H9 (cell line): ENCODE measurements at regions not wholly inside any gene's neighbourhood (a gene's known extent, or its start where the extent isn't known, plus 50 kb on each side); places are given as distances from the start of the nearest gene placed in this dataset.
"Not testable (repeated sequence)": the region's sequence is repeated elsewhere in the genome, so short reads cannot be mapped to it uniquely, and the experiment has no call there.

Source experiments
- DNase-seq: peaks from one replicate; pipeline ENCODE4 v3.0.0-alpha.2; 2017
- H2AFZ ChIP-seq: one replicate; pipeline ENCODE4 v1.6.1; 2013; ENCODE audit warnings: mild to moderate bottlenecking, low read length, control low read depth, moderate library complexity
- H2AK5ac ChIP-seq: 2 replicates; pipeline ENCODE4 v1.6.1; 2013; ENCODE audit warnings: low read length, control low read depth, mixed read lengths; ENCODE audit not compliant: insufficient read length
- H2BK120ac ChIP-seq: one replicate; pipeline ENCODE4 v1.6.1; 2013; ENCODE audit warnings: low read depth, mild to moderate bottlenecking, low read length, control low read depth, inconsistent platforms; ENCODE audit not compliant: poor library complexity, severe bottlenecking
- H2BK12ac ChIP-seq: 2 replicates; pipeline ENCODE4 v1.6.1; 2013; ENCODE audit warnings: low read length, control low read depth, mixed read lengths, low read depth; ENCODE audit not compliant: insufficient read length
- H2BK15ac ChIP-seq: 2 replicates; pipeline ENCODE4 v1.6.1; 2013; ENCODE audit warnings: low read depth, low read length, control low read depth
- H2BK20ac ChIP-seq: one replicate; pipeline ENCODE4 v1.6.1; 2013; ENCODE audit warnings: low read depth, mild to moderate bottlenecking, low read length, control low read depth, inconsistent platforms; ENCODE audit not compliant: poor library complexity, severe bottlenecking
- H2BK5ac ChIP-seq: 2 replicates; pipeline ENCODE4 v1.6.1; 2013; ENCODE audit warnings: low read length, control low read depth, mixed read lengths; ENCODE audit not compliant: insufficient read length
- H3K14ac ChIP-seq: 2 replicates; pipeline ENCODE4 v1.6.1; 2013; ENCODE audit warnings: low read length, control low read depth; ENCODE audit not compliant: insufficient read depth
- H3K18ac ChIP-seq: 2 replicates; pipeline ENCODE4 v1.6.1; 2013; ENCODE audit warnings: low read depth, mild to moderate bottlenecking, mixed read lengths, low read length, control low read depth; ENCODE audit not compliant: insufficient read length
- H3K23ac ChIP-seq: 2 replicates; pipeline ENCODE4 v1.6.1; 2013; ENCODE audit warnings: low read length, control low read depth, mixed read lengths, low read depth; ENCODE audit not compliant: insufficient read length
- H3K23me2 ChIP-seq: 2 replicates; pipeline ENCODE4 v1.6.1; 2013; ENCODE audit warnings: low read depth, mild to moderate bottlenecking, mixed read lengths, low read length, control low read depth; ENCODE audit not compliant: insufficient read length, poor library complexity, severe bottlenecking
- H3K27ac ChIP-seq: 2 replicates; pipeline ENCODE4 v1.5.1; 2013; ENCODE audit warnings: low read length, control low read depth, mixed read lengths, low read depth; ENCODE audit not compliant: insufficient read length
- H3K27me3 ChIP-seq: 2 replicates; pipeline ENCODE4 v1.6.1; 2013; ENCODE audit warnings: low read length, control low read depth, inconsistent platforms; ENCODE audit not compliant: insufficient read depth
- H3K4ac ChIP-seq: 2 replicates; pipeline ENCODE4 v1.6.1; 2013; ENCODE audit warnings: low read depth, mild to moderate bottlenecking, control low read depth, inconsistent platforms, low read length, moderate library complexity
- H3K4me1 ChIP-seq: 2 replicates; pipeline ENCODE4 v1.6.1; 2013; ENCODE audit warnings: low read length, control low read depth, inconsistent platforms; ENCODE audit not compliant: insufficient read depth
- H3K4me2 ChIP-seq: 2 replicates; pipeline ENCODE4 v1.6.1; 2013; ENCODE audit warnings: low read length, control low read depth, mixed read lengths; ENCODE audit not compliant: insufficient read length, insufficient read depth
- H3K56ac ChIP-seq: 2 replicates; pipeline ENCODE4 v1.6.1; 2013; ENCODE audit warnings: low read depth, mild to moderate bottlenecking, mixed read lengths, low read length, control low read depth; ENCODE audit not compliant: insufficient read length
- H3K79me1 ChIP-seq: 2 replicates; pipeline ENCODE4 v1.6.1; 2013; ENCODE audit warnings: low read depth, mild to moderate bottlenecking, moderate library complexity, low read length, control low read depth, inconsistent platforms; ENCODE audit not compliant: insufficient read depth, poor library complexity, severe bottlenecking
- H3K79me2 ChIP-seq: 2 replicates; pipeline ENCODE4 v1.6.1; 2013; ENCODE audit warnings: low read length, control low read depth, inconsistent platforms; ENCODE audit not compliant: insufficient read depth
- H3K9ac ChIP-seq: 2 replicates; pipeline ENCODE4 v1.6.1; 2013; ENCODE audit warnings: low read length, control low read depth, mixed read lengths; ENCODE audit not compliant: insufficient read length; ENCODE audit errors: extremely low read depth
- H3K9me3 ChIP-seq: one replicate; pipeline ENCODE4 v1.6.1; 2013; ENCODE audit warnings: low read depth, low read length, inconsistent platforms; ENCODE audit not compliant: control insufficient read depth
- H3T11ph ChIP-seq: one replicate; pipeline ENCODE4 v1.6.1; 2013; ENCODE audit warnings: mild to moderate bottlenecking, low read length, control low read depth, inconsistent platforms
- H4K20me1 ChIP-seq: one replicate; pipeline ENCODE4 v1.6.1; 2013; ENCODE audit not compliant: control insufficient read depth, insufficient read length, insufficient read depth
- H4K5ac ChIP-seq: 2 replicates; pipeline ENCODE4 v1.6.1; 2013; ENCODE audit warnings: low read depth, mild to moderate bottlenecking, mixed read lengths, low read length, control low read depth; ENCODE audit not compliant: insufficient read length
- H4K8ac ChIP-seq: replicated peaks from 2 replicates; pipeline ENCODE4 v1.6.1; 2013; ENCODE audit warnings: low read length, control low read depth, mixed read lengths, low read depth; ENCODE audit not compliant: insufficient read length
- H4K91ac ChIP-seq: 2 replicates; pipeline ENCODE4 v1.6.1; 2013; ENCODE audit warnings: low read depth, mild to moderate bottlenecking, moderate library complexity, mixed read lengths, low read length, control low read depth; ENCODE audit not compliant: insufficient read length
- H3K27ac Mint-ChIP-seq, 3 experiments: 2 replicates in 2 of 3; 3 replicates in 1 of 3; pipeline ENCODE4 v1.8.0; 2020 to 2021; ENCODE audit warnings: mixed read lengths in 3 of 3, mild to moderate bottlenecking in 1 of 3, moderate library complexity in 1 of 3
- H3K27me3 Mint-ChIP-seq: 2 replicates; pipeline ENCODE4 v1.8.0; 2021; ENCODE audit warnings: low read depth, mild to moderate bottlenecking, moderate library complexity, mixed read lengths
- H3K36me3 Mint-ChIP-seq, 3 experiments: 2 replicates in 2 of 3; 3 replicates in 1 of 3; pipeline ENCODE4 v1.8.0; 2020 to 2021; ENCODE audit warnings: low read depth in 3 of 3, mixed read lengths in 3 of 3; ENCODE audit not compliant: insufficient read depth in 1 of 3
- H3K4me1 Mint-ChIP-seq, 2 experiments: 2 replicates each; pipeline ENCODE4 v1.8.0; 2020; ENCODE audit warnings: mixed read lengths in 2 of 2
- H3K4me3 Mint-ChIP-seq, 2 experiments: 2 replicates in 1 of 2; 3 replicates in 1 of 2; pipeline ENCODE4 v1.8.0; 2020 to 2021; ENCODE audit warnings: mild to moderate bottlenecking in 2 of 2, mixed read lengths in 2 of 2, moderate library complexity in 1 of 2
- H3K9me3 Mint-ChIP-seq, 2 experiments: 2 replicates in 1 of 2; 3 replicates in 1 of 2; pipeline ENCODE4 v1.8.0; 2020; ENCODE audit warnings: mild to moderate bottlenecking in 2 of 2, mixed read lengths in 2 of 2, moderate library complexity in 1 of 2
- CTCF ChIP-seq: fragments of 200-600 bp; sonication (generic); conservative IDR thresholded peaks from 3 replicates; pipeline ENCODE4 v1.8.0; 2021; ENCODE audit warnings: antibody characterized with exemption, mild to moderate bottlenecking
- WGBS: extraction: QIAGEN DNeasy Blood & Tissue Kit; methylation state at CpG from one replicate; pipeline ENCODE4 v1.1.7; 2013; ENCODE audit warnings: missing lambda C conversion rate, low lambda C conversion rate, mixed read lengths; ENCODE audit not compliant: insufficient read length; ENCODE audit errors: extremely low coverage; 5-methylcytosine and 5-hydroxymethylcytosine counted together

- H3K4me1 Mint-ChIP-seq: peaks cover 7 to 21% of the 10 kb centered on the region in 2 experiments
- no CpG with 5 or more reads among the region's 5 CpGs for WGBS
- Histone ChIP-seq H3K79me2 (no peaks in the 10 kb centered on the region), H3K14ac (no peak overlapping the region), H3K4me1 (peaks cover 9% of the 10 kb centered on the region), H3K4ac (no peak overlapping the region), H3K56ac (no peak overlapping the region), H3K4me2 (no peak overlapping the region), H2BK15ac (no peak overlapping the region), H3K18ac (no peak overlapping the region), H4K5ac (no peak overlapping the region), H2BK120ac (no peak overlapping the region), H2AK5ac (no peak overlapping the region), H3T11ph (no peak overlapping the region), H3K79me1 (no peaks in the 10 kb centered on the region), H3K23ac (no peak overlapping the region), H3K9me3 (no peaks in the 10 kb centered on the region), H3K27ac (no peak overlapping the region), H2BK20ac (no peak overlapping the region), H4K91ac (no peak overlapping the region), H2AFZ (no peak overlapping the region), H4K8ac (no peak overlapping the region), H3K23me2 (no peaks in the 10 kb centered on the region), H3K27me3 (no peaks in the 10 kb centered on the region), H3K9ac (no peak overlapping the region), H2BK5ac (no peak overlapping the region), H4K20me1 (no peaks in the 10 kb centered on the region), H2BK12ac (no peak overlapping the region)
- no peaks in the 10 kb centered on the region for H3K27me3 Mint-ChIP-seq
- DNase-seq: no peak
- H3K36me3 Mint-ChIP-seq: peaks cover 0 to 2% (median 0%) of the 10 kb centered on the region in 3 experiments; a peak in 1 of 7 replicates
- H3K27ac Mint-ChIP-seq: no peak overlapping the region
- no peak overlapping the region for H3K4me3 Mint-ChIP-seq
- no peak for TF ChIP-seq CTCF
- H3K9me3 Mint-ChIP-seq: no peaks in the 10 kb centered on the region
Observed at GRCh38 chr10:129063877-129064276, 403.2 kb upstream of the MGMT start.

- not testable (repeated sequence) for H3K27ac Mint-ChIP-seq, H3K27me3 ChIP-seq, H2BK20ac ChIP-seq, H3K27me3 Mint-ChIP-seq, H2AK5ac ChIP-seq, H3K4ac ChIP-seq, H3K9ac ChIP-seq, H3K4me2 ChIP-seq, H4K8ac ChIP-seq, H3K56ac ChIP-seq, H3K18ac ChIP-seq, H3K9me3 Mint-ChIP-seq, H3T11ph ChIP-seq, H3K9me3 ChIP-seq, H2BK5ac ChIP-seq, DNase-seq, H3K27ac ChIP-seq, H3K79me1 ChIP-seq, H4K91ac ChIP-seq, H2AFZ ChIP-seq, H2BK12ac ChIP-seq, H3K36me3 Mint-ChIP-seq, H3K14ac ChIP-seq, H2BK120ac ChIP-seq, H3K4me1 ChIP-seq, H2BK15ac ChIP-seq, H4K20me1 ChIP-seq, H3K23me2 ChIP-seq, H4K5ac ChIP-seq, H3K79me2 ChIP-seq, H3K4me3 Mint-ChIP-seq, H3K23ac ChIP-seq
- H3K4me1 Mint-ChIP-seq: peaks cover 7 to 18% of the 10 kb centered on the region in 2 experiments
- no CpG with 5 or more reads among the region's 4 CpGs for WGBS
Observed at GRCh38 chr10:129066529-129066928, 400.5 kb upstream of the MGMT start.
